DMS 273 (cell line): ENCODE measurements at regions not wholly inside any gene's neighbourhood (a gene's known extent, or its start where the extent isn't known, plus 50 kb on each side); places are given as distances from the start of the nearest gene placed in this dataset.

Source experiments
- DNase-seq: peaks from one replicate; lab custom pipeline; 2025; ENCODE audit not compliant: unreplicated experiment; lab: John Stamatoyannopoulos, UW

- no peak for DNase-seq
Observed at GRCh38 chr11:10358696-10359095, 53.8 kb downstream of the ADM start.

- DNase-seq: no peak
Observed at GRCh38 chr11:10359171-10359570, 54.3 kb downstream of the ADM start.

GRCh38 chr11:10360835-10361234 is 56.0 kb downstream of the ADM start:
- no peak for DNase-seq

DNA sequence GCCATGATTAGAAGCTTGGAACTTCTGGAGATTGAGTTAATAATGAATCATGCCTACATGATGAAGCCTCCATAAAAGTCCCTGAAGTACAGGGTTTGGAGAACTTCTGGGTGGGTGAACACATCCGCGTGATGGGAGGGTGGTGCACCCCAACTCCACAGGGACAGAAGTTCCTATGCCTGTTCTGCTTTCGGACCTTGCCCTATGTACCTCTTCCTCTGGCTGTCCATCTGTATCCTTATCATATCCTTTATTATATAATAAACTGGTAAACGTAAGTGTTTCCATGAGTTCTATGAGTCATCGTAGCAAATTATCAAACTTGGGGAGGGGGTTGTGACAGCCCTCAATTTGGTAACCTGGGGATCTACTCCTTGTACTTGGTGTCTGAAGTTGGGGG is 60.2 kb downstream of the ADM start:
- DNase-seq: no peak

GRCh38 chr11:10366568-10367331 is 61.9 kb downstream of the ADM start:
- DNase-seq: peak; percentile 96

GRCh38 chr11:10371926-10372641 is 67.2 kb downstream of the ADM start:
- DNase-seq: no peak

- peak; percentile 7 for DNase-seq
Observed at GRCh38 chr11:10373340-10373739, 68.5 kb downstream of the ADM start.

- no peak for DNase-seq
Observed at GRCh38 chr11:10373929-10374328, 69.1 kb downstream of the ADM start.

GRCh38 chr11:10374386-10374785 is 69.5 kb downstream of the ADM start:
- no peak for DNase-seq

DNA sequence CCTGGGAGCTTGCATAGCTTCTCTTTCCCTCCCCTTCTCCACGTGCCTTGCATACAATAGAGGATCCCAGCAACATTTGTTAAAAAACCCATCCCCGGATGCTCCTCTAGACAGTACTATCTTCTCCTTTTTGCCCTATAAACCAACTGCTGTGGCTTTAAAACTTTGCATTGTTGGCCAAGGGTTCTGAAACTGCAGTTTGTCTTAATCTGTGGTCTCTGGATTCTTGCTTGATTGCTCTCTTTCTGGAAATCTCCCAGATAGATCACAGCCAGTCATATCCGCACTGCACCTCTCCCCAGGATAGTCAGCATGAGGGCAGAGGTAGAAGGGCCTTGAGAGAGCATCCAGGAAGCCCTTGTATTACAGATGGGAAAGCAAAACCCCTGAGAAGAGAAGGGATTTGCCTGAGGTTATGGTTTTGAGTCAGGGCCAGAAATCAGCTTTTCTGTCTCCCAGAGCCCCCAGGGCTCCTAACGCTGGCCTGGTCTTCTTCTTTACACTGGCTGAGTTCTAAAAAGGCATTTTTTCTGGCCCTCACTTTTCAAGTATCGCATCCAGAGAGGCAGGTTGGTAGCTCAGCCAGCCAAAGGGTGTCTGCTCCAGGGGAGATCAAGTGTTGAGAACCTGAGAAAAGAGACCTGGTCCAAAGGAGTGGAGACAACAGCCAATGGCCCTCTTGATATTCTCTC is 70.6 kb downstream of the ADM start:
- DNase-seq: no peak

DNA sequence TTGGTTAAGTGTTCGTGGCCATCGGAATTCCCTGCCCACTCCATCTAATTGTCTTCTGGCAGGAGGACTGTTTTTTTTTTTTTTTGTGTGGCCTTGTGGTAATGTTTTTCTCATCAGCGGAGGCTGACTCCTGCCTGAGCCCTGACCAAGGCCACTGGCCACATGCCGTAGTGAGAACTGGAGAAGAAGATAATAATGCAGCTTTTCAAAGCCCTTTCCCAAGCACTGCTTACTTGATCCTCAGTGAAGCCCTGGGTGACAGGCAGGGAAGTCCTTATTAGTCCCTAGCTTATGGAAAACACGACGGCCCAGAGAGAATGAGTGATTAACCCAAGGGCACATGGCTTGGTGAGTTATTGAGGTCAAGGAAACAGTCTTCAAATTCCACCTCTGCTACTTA is 71.2 kb downstream of the ADM start:
- DNase-seq: no peak

GRCh38 chr11:10377183-10377582 is 72.3 kb downstream of the ADM start:
- DNase-seq: no peak

DNA sequence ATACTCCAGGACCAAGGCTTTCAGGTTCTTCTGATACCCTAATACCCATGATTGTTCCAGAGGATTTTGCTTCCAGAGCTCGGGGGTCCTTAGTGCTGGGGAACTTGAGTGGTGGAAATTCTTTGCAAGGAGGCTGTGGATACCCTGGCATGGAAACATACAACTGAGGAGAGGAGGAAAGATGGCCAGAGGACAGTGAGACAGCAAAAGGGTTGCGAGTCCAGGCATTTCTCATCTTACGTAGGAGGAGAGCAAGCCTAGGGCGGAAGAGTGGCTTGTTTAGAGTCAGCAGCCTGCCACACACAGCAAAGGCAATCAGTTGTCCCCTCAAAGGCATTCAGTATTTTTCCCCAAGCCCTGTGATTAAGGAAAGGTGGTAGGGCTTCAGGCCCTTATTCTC is 73.5 kb downstream of the ADM start:
- no peak for DNase-seq

DNA sequence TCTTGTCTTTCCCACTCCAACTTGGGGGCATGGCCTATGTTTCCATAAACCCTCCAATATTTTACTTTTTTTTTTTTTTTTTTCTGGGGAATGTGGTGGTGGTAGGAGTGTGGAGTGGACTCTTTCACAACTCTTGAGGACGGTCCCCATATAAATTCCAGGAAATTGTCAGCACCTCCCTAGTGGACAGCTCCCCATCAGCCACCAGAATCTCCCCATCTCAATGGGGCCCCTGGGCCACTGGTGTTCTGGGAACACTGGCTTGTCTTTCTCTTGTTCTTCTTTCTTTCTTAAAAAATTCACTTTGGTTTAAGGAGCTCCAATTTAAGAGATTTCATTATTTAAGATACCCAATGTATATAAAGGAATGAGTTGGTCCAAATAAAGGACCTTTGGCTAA is 74.1 kb downstream of the ADM start:
- no peak for DNase-seq

DNA sequence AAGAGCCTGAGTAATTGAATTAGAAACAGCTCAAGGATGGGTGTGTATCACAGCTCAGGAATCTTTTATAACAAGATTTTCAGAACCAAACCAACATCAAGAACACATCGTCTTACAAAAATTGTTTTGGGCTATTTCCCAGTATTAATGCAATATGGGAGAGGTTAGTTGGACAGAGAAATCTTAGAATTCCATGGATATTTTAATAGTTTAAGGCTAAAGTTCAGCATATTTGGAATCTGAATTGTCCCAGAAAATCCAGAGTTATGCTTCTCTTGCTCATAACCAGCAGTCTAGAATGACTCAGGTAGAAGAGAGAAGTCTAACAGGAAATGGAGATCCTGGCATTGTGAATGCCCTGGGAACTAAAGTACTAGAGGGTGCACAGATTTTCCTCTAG is 74.6 kb downstream of the ADM start:
- DNase-seq: no peak

DNA sequence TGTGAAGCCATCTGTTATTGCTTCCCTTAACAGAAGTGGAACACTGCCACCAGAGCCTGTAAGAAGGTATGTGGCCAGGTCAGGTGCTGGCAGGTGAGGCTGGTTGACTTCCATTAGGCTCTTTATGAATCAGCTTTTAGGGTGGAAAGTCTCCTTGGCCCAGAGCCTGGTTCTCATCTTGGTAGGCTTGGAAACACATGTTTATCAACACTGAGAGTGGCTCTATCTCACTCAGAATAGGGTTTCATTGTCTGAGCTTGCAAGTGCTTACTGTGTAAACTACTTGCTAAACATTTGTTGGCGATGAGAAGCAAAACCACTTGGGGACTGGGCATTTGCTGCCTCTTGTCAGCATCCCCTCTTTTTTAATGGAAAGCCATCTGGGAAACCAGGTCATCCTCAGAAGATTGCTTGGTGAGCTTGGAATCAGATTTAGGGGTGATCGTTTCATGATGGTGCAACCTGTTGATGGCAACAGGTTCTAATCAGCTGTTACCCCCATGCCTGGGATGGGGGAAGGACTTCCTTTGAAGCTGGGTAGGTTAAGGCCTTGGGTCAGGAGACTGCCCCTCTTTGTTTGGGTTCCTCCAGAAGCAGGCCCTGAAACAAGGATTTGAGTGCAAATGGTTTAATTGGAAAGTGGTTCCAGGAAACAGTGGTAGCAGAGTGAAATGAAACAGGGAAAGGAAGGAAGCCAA is 75.0 kb upstream of the AMPD3 start:
- no peak for DNase-seq

GRCh38 chr11:10380921-10381320 is 74.1 kb upstream of the AMPD3 start:
- DNase-seq: no peak

GRCh38 chr11:10381736-10382135 is 73.3 kb upstream of the AMPD3 start:
- no peak for DNase-seq

- peak; percentile 2 for DNase-seq
Observed at GRCh38 chr11:10382518-10382917, 72.5 kb upstream of the AMPD3 start.

DNA sequence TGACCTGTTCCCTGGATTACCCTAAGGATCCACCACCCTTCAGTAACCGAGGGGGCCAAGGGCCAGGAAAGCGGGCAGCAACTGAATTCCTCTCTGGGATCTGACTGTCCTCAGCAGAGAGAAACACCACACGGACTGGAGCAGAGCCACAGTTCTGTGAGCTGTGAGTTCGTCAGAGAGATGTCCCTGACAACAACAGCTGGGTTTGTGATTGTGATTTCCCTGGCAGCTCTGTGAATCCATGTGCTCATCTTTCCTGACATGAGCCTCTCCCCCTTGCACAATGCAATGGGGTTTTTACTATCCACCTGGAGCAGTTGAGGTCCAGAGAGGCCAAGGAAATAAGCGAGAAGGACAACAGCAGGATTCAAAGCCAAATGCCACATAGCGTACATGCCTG is 69.4 kb upstream of the AMPD3 start:
- no peak for DNase-seq

- DNase-seq: no peak
Observed at GRCh38 chr11:10386361-10386760, 68.7 kb upstream of the AMPD3 start.

GRCh38 chr11:10386861-10387205 is 68.2 kb upstream of the AMPD3 start:
- DNase-seq: no peak
